ENCODE measurements at regions not wholly inside any gene's neighbourhood (a gene's known extent, or its start where the extent isn't known, plus 50 kb on each side); places are given as distances from the start of the nearest gene placed in this dataset.
"Not testable (repeated sequence)": the region's sequence is repeated elsewhere in the genome, so short reads cannot be mapped to it uniquely, and the experiment has no call there.

DNA sequence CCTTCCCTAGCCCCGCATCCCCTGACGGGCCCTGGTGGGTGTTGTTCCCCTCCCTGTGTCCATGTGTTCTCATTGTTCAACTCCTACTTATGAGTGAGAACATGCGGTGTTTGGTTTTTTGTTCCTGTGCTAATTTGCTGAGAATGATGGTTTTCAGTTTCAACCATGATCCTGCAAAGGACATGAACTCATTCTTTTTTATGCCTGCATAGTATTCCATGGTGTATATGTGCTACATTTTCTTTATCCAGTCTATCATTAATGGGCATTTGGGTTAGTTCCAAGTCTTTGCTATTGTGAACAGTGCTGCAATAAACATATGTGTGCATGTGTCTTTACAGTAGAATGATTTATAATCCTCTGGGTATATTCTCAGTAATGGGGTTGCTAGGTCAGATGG lies 65.7 kb upstream of the DCD start:
- not testable (repeated sequence) for DNase-seq (ENCODE audit: low spot score)

DNA sequence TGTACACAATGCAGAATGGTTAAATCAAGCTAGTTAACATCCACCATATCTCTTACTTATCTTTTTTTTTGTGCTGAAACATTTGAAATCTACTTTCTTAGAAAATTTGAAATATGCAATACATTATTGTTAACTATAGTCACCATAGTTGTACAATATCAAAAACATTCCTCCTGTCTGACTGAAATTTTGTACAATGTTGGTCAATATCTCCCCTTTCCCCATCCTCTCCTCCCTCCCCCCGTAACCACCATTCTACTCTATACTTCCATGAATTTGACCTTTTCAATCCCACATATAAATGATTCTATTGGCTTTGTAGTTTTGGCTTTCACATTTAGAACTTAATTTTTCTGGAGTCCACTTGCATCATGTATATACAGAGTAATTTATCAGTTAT lies 63.5 kb upstream of the DCD start:
- DNase-seq (ENCODE audit: low spot score), result no peak

DNA sequence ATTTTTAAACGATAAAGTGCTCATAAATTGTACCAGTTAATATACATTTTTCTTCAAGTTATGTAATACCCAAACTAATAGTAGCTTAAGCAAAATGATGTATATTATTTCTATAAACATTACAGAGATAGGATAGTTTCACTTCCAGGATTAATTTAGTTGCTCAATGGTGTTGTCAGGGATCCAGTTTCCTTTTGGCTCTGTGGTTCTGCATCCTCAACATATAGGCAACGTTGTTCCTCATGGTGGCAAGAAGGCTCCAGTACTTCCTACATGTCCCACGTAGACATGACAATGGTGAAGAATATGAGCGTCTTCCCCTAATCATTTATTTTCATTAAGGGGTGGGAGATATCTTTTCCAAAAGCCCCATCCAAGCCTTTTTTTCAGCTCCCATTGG lies 60.7 kb upstream of the DCD start:
- no peak for DNase-seq (ENCODE audit: low spot score)

DNA sequence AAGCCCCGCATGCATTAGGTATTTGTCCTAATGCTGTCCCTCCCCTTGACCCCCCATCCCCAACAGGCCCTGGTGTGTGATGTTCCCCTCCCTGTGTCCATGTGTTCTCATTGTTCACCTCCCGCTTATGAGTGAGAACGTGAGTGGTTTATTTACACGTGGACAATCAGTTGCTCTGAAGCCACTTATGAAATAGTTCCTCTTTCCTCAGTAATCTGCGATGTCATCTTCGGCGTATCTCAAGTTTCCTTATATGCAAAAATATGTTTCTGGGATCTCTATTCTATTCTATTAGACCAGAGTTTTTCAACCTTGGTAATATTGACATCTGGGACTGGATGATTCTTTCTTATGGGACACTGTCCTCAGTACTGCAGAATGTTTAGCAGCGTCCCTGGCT lies 56.0 kb upstream of the DCD start:
- no peak for DNase-seq (ENCODE audit: low spot score)

DNA sequence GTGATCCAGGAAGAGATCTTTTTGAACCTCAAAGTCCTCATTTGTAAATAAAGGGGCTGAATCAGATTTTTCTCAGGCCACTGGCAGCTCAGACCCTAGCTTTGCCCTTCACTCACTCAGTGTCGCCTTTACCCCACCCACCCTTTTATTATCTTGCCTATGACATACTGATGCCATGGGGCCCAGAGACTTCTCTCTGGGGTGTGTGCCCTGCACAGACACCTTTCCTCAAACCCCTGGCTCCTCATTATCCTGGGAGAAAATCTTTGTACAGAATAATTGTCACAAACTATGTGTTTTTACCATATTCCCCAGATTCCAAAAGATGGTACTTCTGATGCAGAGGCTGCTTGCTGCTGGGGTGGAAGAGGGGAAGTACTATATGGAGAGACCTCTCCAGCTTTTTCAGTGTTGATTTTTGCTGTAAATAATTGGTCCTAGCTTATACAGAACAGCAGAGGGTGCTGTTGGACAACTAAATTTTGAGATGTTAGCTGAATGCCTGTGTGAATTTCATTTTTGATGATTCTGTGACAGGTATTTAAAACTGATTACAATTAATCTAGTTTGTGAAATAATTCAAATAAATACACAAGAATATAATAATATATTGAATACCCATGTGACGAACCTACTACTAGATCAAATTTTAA lies 53.9 kb upstream of the DCD start:
- peak; percentile 42 for DNase-seq (ENCODE audit: low spot score)

DNA sequence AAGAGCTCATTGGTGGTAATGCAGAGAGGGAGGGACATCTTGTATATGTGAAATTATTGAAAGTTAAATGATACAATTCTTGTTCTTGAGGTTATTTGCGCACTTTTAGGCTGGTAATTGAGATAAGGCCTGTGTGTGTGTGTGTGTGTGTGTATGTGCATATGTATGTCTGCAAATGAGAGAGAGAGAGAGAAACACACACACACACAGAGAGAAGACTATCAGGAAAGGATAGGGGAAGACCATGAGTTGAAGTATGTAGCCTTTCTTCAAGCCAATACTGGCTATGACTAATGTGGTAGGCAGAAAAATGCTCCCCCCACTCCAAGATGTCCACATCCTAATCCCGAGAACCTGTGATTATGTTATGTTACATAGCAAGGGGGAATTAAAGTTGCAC lies 52.7 kb upstream of the DCD start:
- no peak for DNase-seq (ENCODE audit: low spot score)

DNA sequence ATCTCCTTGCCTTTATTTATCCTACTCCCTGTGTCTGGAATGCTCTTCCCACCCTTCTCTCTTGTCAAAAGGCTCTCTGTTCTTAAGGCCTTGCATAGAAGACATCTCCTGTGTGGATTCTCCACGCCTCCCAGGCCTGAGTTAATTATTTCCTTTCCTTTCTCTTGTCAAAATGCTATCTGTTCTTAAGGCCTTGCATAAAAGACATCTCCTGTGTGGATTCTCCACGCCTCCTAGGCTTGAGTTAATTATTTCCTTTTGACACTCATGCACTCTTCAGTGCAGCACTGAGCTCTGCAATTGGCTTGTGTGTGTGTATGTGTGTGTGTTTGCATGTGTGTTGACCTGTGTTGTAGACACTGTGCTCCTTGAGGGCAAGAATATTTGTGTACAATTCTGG lies 52.1 kb upstream of the DCD start:
- no peak for DNase-seq (ENCODE audit: low spot score)
